Suprapubic skin (tissue), 4 donors: ENCODE measurements at regions not wholly inside any gene's neighbourhood (a gene's known extent, or its start where the extent isn't known, plus 50 kb on each side); places are given as distances from the start of the nearest gene placed in this dataset.

Source experiments
- DNase-seq, 2 donors: peaks; one replicate each; pipeline ENCODE4 v3.0.0-alpha.2; 2019; ENCODE audit warnings: low spot score in 2 of 2
- H3K27ac ChIP-seq: fragments of 200-600 bp; sonication (generic); one replicate; pipeline ENCODE4 v1.5.1; 2019
- H3K27me3 ChIP-seq: fragments of 200-600 bp; sonication (generic); one replicate; pipeline ENCODE4 v1.5.1; 2019
- H3K36me3 ChIP-seq: fragments of 200-600 bp; sonication (generic); one replicate; pipeline ENCODE4 v1.5.1; 2019
- H3K4me1 ChIP-seq: fragments of 200-600 bp; sonication (generic); one replicate; pipeline ENCODE4 v1.5.1; 2019
- H3K4me3 ChIP-seq: fragments of 200-600 bp; sonication (generic); one replicate; pipeline ENCODE4 v1.5.1; 2019; ENCODE audit warnings: mild to moderate bottlenecking
- H3K9me3 ChIP-seq: fragments of 200-600 bp; sonication (generic); one replicate; pipeline ENCODE4 v1.5.1; 2019
- CTCF ChIP-seq, 2 donors: fragments of 200-600 bp in 1 of 2; fragments of 450-650 bp in 1 of 2; sonication (generic) in 1 of 2; IDR thresholded peaks; one replicate each; pipeline ENCODE4 v1.5.1; 2016 to 2019; ENCODE audit warnings: antibody characterized with exemption in 2 of 2, mild to moderate bottlenecking in 1 of 2, moderate library complexity in 1 of 2
- EP300 ChIP-seq: sonication (generic); formaldehyde crosslinking; IDR thresholded peaks from one replicate; pipeline ENCODE4 v1.6.1; 2017; ENCODE audit warnings: antibody characterized with exemption
- POLR2A ChIP-seq, 2 donors: fragments of 450-650 bp; IDR thresholded peaks; one replicate each; pipeline ENCODE4 v1.6.1; 2017; ENCODE audit warnings: antibody characterized with exemption in 2 of 2, mild to moderate bottlenecking in 2 of 2, moderate library complexity in 2 of 2
- POLR2AphosphoS5 ChIP-seq, 3 donors: sonication (generic); formaldehyde crosslinking; IDR thresholded peaks; one replicate each; pipeline ENCODE4 v1.6.1; 2017; ENCODE audit warnings: antibody characterized with exemption in 3 of 3
- WGBS: methylation state at CpG from one replicate; pipeline ENCODE4 v1.1.5; 2018; 5-methylcytosine and 5-hydroxymethylcytosine counted together

GRCh38 chr11:130623670-130624668 lies 175.5 kb downstream of the ADAMTS15 start:
- DNase-seq = no peak
- Histone ChIP-seq H3K4me3 (no peak overlapping the region), H3K27me3 (peaks cover 3% of the 10 kb centered on the region), H3K4me1 (peaks cover 1% of the 10 kb centered on the region), H3K36me3 (no peaks in the 10 kb centered on the region), H3K27ac (no peak overlapping the region), H3K9me3 (no peaks in the 10 kb centered on the region)
- 74% methylated on average over 8 of the region's 8 CpGs for WGBS
- no peak for TF ChIP-seq POLR2A (IDR thresholded peaks at IDR 0.05)
- no peak for TF ChIP-seq CTCF (IDR thresholded peaks at IDR 0.05)
- TF ChIP-seq POLR2AphosphoS5 (IDR thresholded peaks at IDR 0.05) = no peak
- TF ChIP-seq EP300 = no peak

GRCh38 chr11:130624971-130625544 lies 176.6 kb downstream of the ADAMTS15 start:
- H3K4me1 ChIP-seq = peaks cover 3% of the 10 kb centered on the region
- H3K27ac ChIP-seq = no peak overlapping the region
- no peak overlapping the region for H3K4me3 ChIP-seq
- TF ChIP-seq CTCF (IDR thresholded peaks at IDR 0.05) (no peak), EP300 (no peak), POLR2AphosphoS5 (IDR thresholded peaks at IDR 0.05) (no peak), POLR2A (IDR thresholded peaks at IDR 0.05) (no peak)
- H3K36me3 ChIP-seq = no peaks in the 10 kb centered on the region
- peaks cover 3% of the 10 kb centered on the region for H3K27me3 ChIP-seq
- DNase-seq = no peak
- WGBS = 90% methylated on average over 11 of the region's 11 CpGs
- no peaks in the 10 kb centered on the region for H3K9me3 ChIP-seq

GRCh38 chr11:130625578-130626306 lies 177.3 kb downstream of the ADAMTS15 start:
- WGBS = 67% methylated on average over 15 of the region's 15 CpGs
- peaks cover 3% of the 10 kb centered on the region for H3K27me3 ChIP-seq
- H3K4me1 ChIP-seq = peaks cover 3% of the 10 kb centered on the region
- H3K36me3 ChIP-seq = no peaks in the 10 kb centered on the region
- H3K9me3 ChIP-seq = no peaks in the 10 kb centered on the region
- H3K27ac ChIP-seq = no peak overlapping the region
- TF ChIP-seq POLR2A (IDR thresholded peaks at IDR 0.05) (no peak), POLR2AphosphoS5 (IDR thresholded peaks at IDR 0.05) (no peak), CTCF (IDR thresholded peaks at IDR 0.05) (no peak), EP300 (no peak)
- no peak overlapping the region for H3K4me3 ChIP-seq
- no peak for DNase-seq

- TF ChIP-seq CTCF (IDR thresholded peaks at IDR 0.05) (no peak), EP300 (no peak), POLR2A (IDR thresholded peaks at IDR 0.05) (no peak), POLR2AphosphoS5 (IDR thresholded peaks at IDR 0.05) (no peak)
- Histone ChIP-seq H3K9me3 (no peaks in the 10 kb centered on the region), H3K4me1 (peaks cover 3% of the 10 kb centered on the region), H3K27ac (no peak overlapping the region), H3K4me3 (no peak overlapping the region), H3K27me3 (no peaks in the 10 kb centered on the region), H3K36me3 (no peaks in the 10 kb centered on the region)
- DNase-seq = no peak
- 40% methylated on average over 9 of the region's 9 CpGs for WGBS
Observed at GRCh38 chr11:130629039-130629438, 180.6 kb downstream of the ADAMTS15 start.
